ENCODE measurements at regions not wholly inside any gene's neighbourhood (a gene's known extent, or its start where the extent isn't known, plus 50 kb on each side); places are given as distances from the start of the nearest gene placed in this dataset.
"Not testable (repeated sequence)": the region's sequence is repeated elsewhere in the genome, so short reads cannot be mapped to it uniquely, and the experiment has no call there.

- DNase-seq (ENCODE audit: low spot score): not testable (repeated sequence)
Observed at GRCh38 chr11:91483956-91484355, 740.7 kb upstream of the FAT3 start.

- DNase-seq (ENCODE audit: low spot score): not testable (repeated sequence)
Observed at GRCh38 chr11:91481875-91482274, 742.7 kb upstream of the FAT3 start.

- DNase-seq (ENCODE audit: low spot score): no peak
Observed at GRCh38 chr11:91470656-91471055, 754.0 kb upstream of the FAT3 start.

GRCh38 chr11:91459840-91460239 is 764.8 kb upstream of the FAT3 start:
- no peak for DNase-seq (ENCODE audit: low spot score)

- DNase-seq (ENCODE audit: low spot score): no peak
Observed at GRCh38 chr11:91446267-91446666, 778.4 kb upstream of the FAT3 start.

GRCh38 chr11:91435694-91436395 is 788.8 kb upstream of the FAT3 start:
- DNase-seq (ENCODE audit: low spot score): no peak

- DNase-seq (ENCODE audit: low spot score): no peak
Observed at GRCh38 chr11:91433284-91434010, 791.2 kb upstream of the FAT3 start.

GRCh38 chr11:91421641-91422040 is 803.0 kb upstream of the FAT3 start:
- no peak for DNase-seq (ENCODE audit: low spot score)

- DNase-seq (ENCODE audit: low spot score): no peak
Observed at GRCh38 chr11:91407842-91408241, 816.8 kb upstream of the FAT3 start.

GRCh38 chr11:91406009-91406408 is 818.6 kb upstream of the FAT3 start:
- DNase-seq (ENCODE audit: low spot score): no peak

- DNase-seq (ENCODE audit: low spot score): peak; percentile 34
Observed at GRCh38 chr11:91404344-91404743, 820.3 kb upstream of the FAT3 start.

- no peak for DNase-seq (ENCODE audit: low spot score)
Observed at GRCh38 chr11:91397134-91397468, 827.5 kb upstream of the FAT3 start.

- DNase-seq (ENCODE audit: low spot score): no peak
Observed at GRCh38 chr11:91396236-91397133, 828.1 kb upstream of the FAT3 start.

GRCh38 chr11:91394727-91395414 is 829.7 kb upstream of the FAT3 start:
- no peak for DNase-seq (ENCODE audit: low spot score)

- no peak for DNase-seq (ENCODE audit: low spot score)
Observed at GRCh38 chr11:91394073-91394726, 830.4 kb upstream of the FAT3 start.

- DNase-seq (ENCODE audit: low spot score): no peak
Observed at GRCh38 chr11:91382946-91383345, 841.7 kb upstream of the FAT3 start.

GRCh38 chr11:91374794-91375193 is 849.8 kb upstream of the FAT3 start:
- DNase-seq (ENCODE audit: low spot score): peak; percentile 44

GRCh38 chr11:91373497-91373896 is 851.1 kb upstream of the FAT3 start:
- no peak for DNase-seq (ENCODE audit: low spot score)

- DNase-seq (ENCODE audit: low spot score): no peak
Observed at GRCh38 chr11:91366816-91367215, 857.8 kb upstream of the FAT3 start.

GRCh38 chr11:91365986-91366585 is 858.5 kb upstream of the FAT3 start:
- no peak for DNase-seq (ENCODE audit: low spot score)

- DNase-seq (ENCODE audit: low spot score): no peak
Observed at GRCh38 chr11:91350931-91351330, 873.7 kb upstream of the FAT3 start.

Data from putamen (tissue), 1 donor.